Thyroid gland (tissue), 4 donors: ENCODE measurements at regions not wholly inside any gene's neighbourhood (a gene's known extent, or its start where the extent isn't known, plus 50 kb on each side); places are given as distances from the start of the nearest gene placed in this dataset.
"Not testable (repeated sequence)": the region's sequence is repeated elsewhere in the genome, so short reads cannot be mapped to it uniquely, and the experiment has no call there.

Experiments used
- DNase-seq, 2 donors: peaks; one replicate each; pipeline ENCODE4 v3.0.0-alpha.2; 2019
- H3K27ac ChIP-seq, 3 donors: fragments of 200-600 bp; sonication (generic); 1 replicate in 2 of 3; 2 replicates in 1 of 3; pipeline ENCODE4 v1.5.1; 2016 to 2019; ENCODE audit warnings: mild to moderate bottlenecking in 1 of 3, moderate library complexity in 1 of 3
- H3K27me3 ChIP-seq: fragments of 200-600 bp; sonication (generic); one replicate; pipeline ENCODE4 v1.5.1; 2019
- H3K36me3 ChIP-seq, 2 donors: fragments of 200-600 bp; sonication (generic); one replicate each; pipeline ENCODE4 v1.5.1; 2016 to 2019
- H3K4me1 ChIP-seq, 2 donors: fragments of 200-600 bp; sonication (generic); one replicate each; pipeline ENCODE4 v1.5.1; 2017 to 2019
- H3K4me3 ChIP-seq, 3 donors: fragments of 200-600 bp; sonication (generic); replicated peaks in 1 of 3; 1 replicate in 2 of 3; 2 replicates in 1 of 3; pipeline ENCODE4 v1.5.1; 2016; ENCODE audit warnings: mild to moderate bottlenecking in 1 of 3
- H3K9me3 ChIP-seq: fragments of 200-600 bp; sonication (generic); one replicate; pipeline ENCODE4 v1.5.1; 2017
- CTCF ChIP-seq, 6 experiments: fragments of 200-600 bp in 3 of 6; fragments of 450-650 bp in 3 of 6; sonication (generic) in 3 of 6; IDR thresholded peaks; one replicate each; pipeline ENCODE4 v1.5.1; 2016 to 2019; ENCODE audit warnings: antibody characterized with exemption in 6 of 6, mild to moderate bottlenecking in 2 of 6, inconsistent platforms in 1 of 6, moderate library complexity in 1 of 6
- POLR2A ChIP-seq, 2 donors: fragments of 450-650 bp; IDR thresholded peaks; one replicate each; pipeline ENCODE4 v1.6.1; 2017; ENCODE audit warnings: antibody characterized with exemption in 2 of 2, mild to moderate bottlenecking in 2 of 2, moderate library complexity in 1 of 2
- WGBS, 2 donors: methylation state at CpG; one replicate each; pipeline ENCODE4 v1.1.5; 2017; 5-methylcytosine and 5-hydroxymethylcytosine counted together
- intact Hi-C: fragments of 100-400 bp; cut with DNase I; formaldehyde crosslinking; loops from one replicate; pipeline ENCODE4 v1.15.1; 2023

DNA sequence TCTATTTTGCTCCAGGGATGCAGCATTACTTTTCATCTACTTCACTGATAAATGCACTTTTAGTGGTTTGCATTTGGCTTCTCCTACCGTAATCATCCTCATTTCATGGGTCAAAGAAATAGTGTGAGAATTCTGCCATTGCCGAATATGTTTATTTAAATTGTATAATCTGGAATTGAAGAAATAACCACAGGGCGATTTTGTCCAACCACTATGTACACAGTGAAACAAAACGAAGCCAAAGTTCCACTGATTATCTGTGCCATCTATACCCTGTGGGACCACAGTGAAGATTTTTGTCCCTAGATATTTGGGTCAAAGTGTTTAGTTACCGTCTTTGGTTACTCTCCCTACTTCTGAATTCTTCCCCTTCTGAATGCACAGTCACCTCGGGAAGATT, 888.6 kb upstream of the NRXN1 start:
- Histone ChIP-seq H3K36me3 (no peaks in the 10 kb centered on the region), H3K4me1 (no peaks in the 10 kb centered on the region), H3K4me3 (no peak overlapping the region), H3K27ac (no peak overlapping the region), H3K27me3 (no peaks in the 10 kb centered on the region), H3K9me3 (no peaks in the 10 kb centered on the region)
- intact Hi-C loops: no loop called here
- 77 to 88% methylated on average over 6 of the region's 6 CpGs for WGBS, 2 donors
- no peak for DNase-seq
- TF ChIP-seq CTCF (IDR thresholded peaks at IDR 0.05) (no peak), POLR2A (IDR thresholded peaks at IDR 0.05) (no peak)

- DNase-seq: no peak
- H3K9me3 ChIP-seq: no peaks in the 10 kb centered on the region
- TF ChIP-seq CTCF (IDR thresholded peaks at IDR 0.05): no peak
- TF ChIP-seq POLR2A (IDR thresholded peaks at IDR 0.05): no peak
- H3K4me3 ChIP-seq: no peak overlapping the region
- intact Hi-C loops: no loop called here
- 87% methylated on average over 1 of the region's 1 CpG for WGBS, 2 donors
- no peak overlapping the region for H3K27ac ChIP-seq
- H3K36me3 ChIP-seq: no peaks in the 10 kb centered on the region
- H3K4me1 ChIP-seq: no peaks in the 10 kb centered on the region
- H3K27me3 ChIP-seq: no peaks in the 10 kb centered on the region
Measured at GRCh38 chr2:51919395-51919794, 887.5 kb upstream of the NRXN1 start.

GRCh38 chr2:51918113-51918512, 886.2 kb upstream of the NRXN1 start:
- intact Hi-C loops: no loop called here
- Histone ChIP-seq H3K27ac (no peak overlapping the region), H3K9me3 (no peaks in the 10 kb centered on the region), H3K36me3 (no peaks in the 10 kb centered on the region), H3K4me1 (no peaks in the 10 kb centered on the region), H3K4me3 (no peak overlapping the region), H3K27me3 (no peaks in the 10 kb centered on the region)
- WGBS, 2 donors: 81 to 86% methylated on average over 3 of the region's 3 CpGs
- DNase-seq: no peak
- no peak for TF ChIP-seq CTCF (IDR thresholded peaks at IDR 0.05)
- no peak for TF ChIP-seq POLR2A (IDR thresholded peaks at IDR 0.05)

DNA sequence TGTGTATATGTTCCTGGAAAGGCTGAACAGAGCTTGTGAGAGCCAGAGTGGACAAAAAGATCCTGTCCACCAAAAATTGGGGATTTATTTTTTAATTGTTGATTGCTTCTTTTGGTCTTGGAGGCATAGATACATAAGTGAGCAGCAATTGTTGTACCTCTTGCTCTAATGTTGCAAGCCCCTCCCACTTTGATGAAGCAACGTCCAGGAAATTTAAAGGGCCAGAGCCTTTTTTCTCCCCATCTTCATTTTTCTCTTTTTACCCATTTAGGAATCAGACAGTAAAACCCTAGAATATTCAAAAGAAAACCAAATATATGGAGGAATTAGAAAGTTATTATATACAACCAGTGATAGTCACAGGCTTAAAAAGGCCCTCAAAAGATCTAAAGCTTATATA, 871.8 kb upstream of the NRXN1 start:
- H3K9me3 ChIP-seq: no peaks in the 10 kb centered on the region
- H3K4me3 ChIP-seq: no peak overlapping the region
- intact Hi-C loops: no loop called here
- 27 to 54% methylated on average over 1 of the region's 1 CpG for WGBS, 2 donors
- TF ChIP-seq CTCF (IDR thresholded peaks at IDR 0.05) (no peak), POLR2A (IDR thresholded peaks at IDR 0.05) (no peak)
- H3K27me3 ChIP-seq: no peaks in the 10 kb centered on the region
- no peaks in the 10 kb centered on the region for H3K4me1 ChIP-seq
- H3K27ac ChIP-seq: no peak overlapping the region
- H3K36me3 ChIP-seq: no peaks in the 10 kb centered on the region
- no peak for DNase-seq

DNA sequence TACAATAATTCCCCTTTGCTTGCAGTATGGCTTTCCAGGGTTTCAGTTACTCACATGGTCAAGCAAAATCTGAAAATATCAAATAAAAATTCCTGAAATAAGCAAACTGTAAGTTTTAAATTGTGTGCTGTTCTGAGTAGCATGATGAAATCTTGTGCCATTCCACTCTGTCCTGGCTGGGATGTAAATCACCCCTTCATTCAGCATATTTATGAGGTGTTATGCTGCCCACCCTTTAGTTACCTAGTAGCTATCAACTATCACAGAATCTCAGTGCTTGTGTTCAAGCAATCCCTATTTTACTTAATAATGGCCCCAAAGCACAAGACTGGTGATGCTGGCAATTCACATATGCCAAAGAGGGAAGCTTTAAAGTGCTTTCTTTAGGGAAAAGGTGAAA, 867.7 kb upstream of the NRXN1 start:
- Histone ChIP-seq H3K4me3 (no peak overlapping the region), H3K27me3 (no peaks in the 10 kb centered on the region), H3K4me1 (no peaks in the 10 kb centered on the region), H3K9me3 (no peaks in the 10 kb centered on the region), H3K36me3 (no peaks in the 10 kb centered on the region), H3K27ac (no peak overlapping the region)
- intact Hi-C loops: no loop called here
- TF ChIP-seq CTCF (IDR thresholded peaks at IDR 0.05) (no peak), POLR2A (IDR thresholded peaks at IDR 0.05) (no peak)
- no peak for DNase-seq

- H3K27ac ChIP-seq, H3K4me3 ChIP-seq, H3K27me3 ChIP-seq, H3K9me3 ChIP-seq, H3K36me3 ChIP-seq, intact Hi-C loops, DNase-seq, H3K4me1 ChIP-seq: not testable (repeated sequence)
- WGBS, 2 donors: 88 to 91% methylated on average over 3 of the region's 3 CpGs
Measured at GRCh38 chr2:51894584-51894983, 862.7 kb upstream of the NRXN1 start.
